Stimulated activated naive B cell treated with anti-CD40 and anti-IgM and Interleukin-4, amounts not matched to agents 10 μg/mL and 1 μg/mL and 100 μg/mL, for 72 hours (primary cell): ENCODE measurements at regions not wholly inside any gene's neighbourhood (a gene's known extent, or its start where the extent isn't known, plus 50 kb on each side); places are given as distances from the start of the nearest gene placed in this dataset.

Experiments
- ATAC-seq, 2 donors: fragments of 150-1000 bp; cut with Tn5 transposase; replicated peaks; 2 replicates each; pipeline ENCODE4 v1.10.0; 2021; ENCODE audit warnings: moderate library complexity in 1 of 2
- DNase-seq: peaks from one replicate; pipeline ENCODE4 v3.0.0; 2021
- H3K27ac Mint-ChIP-seq: one replicate; pipeline ENCODE4 v1.8.0; 2022; ENCODE audit warnings: mild to moderate bottlenecking, mixed read lengths
- H3K27me3 Mint-ChIP-seq, 2 donors: one replicate each; pipeline ENCODE4 v1.8.0; 2022; ENCODE audit warnings: mixed read lengths in 2 of 2
- H3K36me3 Mint-ChIP-seq, 2 donors: one replicate each; pipeline ENCODE4 v1.8.0; 2022; ENCODE audit warnings: mixed read lengths in 2 of 2, mild to moderate bottlenecking in 1 of 2
- H3K4me1 Mint-ChIP-seq, 2 donors: one replicate each; pipeline ENCODE4 v1.8.0; 2022; ENCODE audit warnings: mixed read lengths in 2 of 2, mild to moderate bottlenecking in 1 of 2
- H3K4me3 Mint-ChIP-seq, 2 donors: one replicate each; pipeline ENCODE4 v1.8.0; 2022; ENCODE audit warnings: mild to moderate bottlenecking in 2 of 2, mixed read lengths in 2 of 2, moderate library complexity in 1 of 2
- H3K9me3 Mint-ChIP-seq, 2 donors: one replicate each; pipeline ENCODE4 v1.8.0; 2022; ENCODE audit warnings: mixed read lengths in 2 of 2, mild to moderate bottlenecking in 1 of 2

DNA sequence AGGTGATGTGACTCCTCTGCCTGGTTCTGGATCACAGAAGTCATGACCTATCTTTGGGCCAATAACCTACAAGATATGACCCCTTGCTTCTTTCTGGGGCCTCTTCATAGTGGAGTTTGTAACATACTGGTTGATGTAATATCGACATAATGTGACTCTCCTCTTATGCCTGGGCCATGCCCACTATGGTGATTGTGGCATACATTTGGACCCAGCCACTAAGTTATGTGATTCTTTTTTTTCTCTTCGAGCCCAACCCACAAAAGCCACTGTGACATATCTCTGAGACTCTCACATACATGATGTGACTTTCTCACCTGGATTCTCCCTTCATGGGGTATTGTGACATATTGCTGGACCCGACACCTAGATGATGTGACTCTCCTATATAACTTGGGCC lies 319.8 kb downstream of the RPS4Y2 start:
- Mint-ChIP-seq H3K27ac (no peak overlapping the region), H3K9me3 (no peaks in the 10 kb centered on the region), H3K4me1 (peaks cover 0 to 1% of the 10 kb centered on the region in 2 donors), H3K4me3 (no peak overlapping the region), H3K36me3 (no peaks in the 10 kb centered on the region), H3K27me3 (no peaks in the 10 kb centered on the region)
- DNase-seq, result no peak
- no peak for ATAC-seq

GRCh38 chrY:21079670-21080069 lies 323.8 kb downstream of the RPS4Y2 start:
- Mint-ChIP-seq H3K27me3 (no peaks in the 10 kb centered on the region), H3K4me3 (no peak overlapping the region), H3K27ac (no peak overlapping the region), H3K9me3 (no peaks in the 10 kb centered on the region), H3K36me3 (no peaks in the 10 kb centered on the region), H3K4me1 (no peaks in the 10 kb centered on the region)
- no peak for DNase-seq
- ATAC-seq, result no peak

DNA sequence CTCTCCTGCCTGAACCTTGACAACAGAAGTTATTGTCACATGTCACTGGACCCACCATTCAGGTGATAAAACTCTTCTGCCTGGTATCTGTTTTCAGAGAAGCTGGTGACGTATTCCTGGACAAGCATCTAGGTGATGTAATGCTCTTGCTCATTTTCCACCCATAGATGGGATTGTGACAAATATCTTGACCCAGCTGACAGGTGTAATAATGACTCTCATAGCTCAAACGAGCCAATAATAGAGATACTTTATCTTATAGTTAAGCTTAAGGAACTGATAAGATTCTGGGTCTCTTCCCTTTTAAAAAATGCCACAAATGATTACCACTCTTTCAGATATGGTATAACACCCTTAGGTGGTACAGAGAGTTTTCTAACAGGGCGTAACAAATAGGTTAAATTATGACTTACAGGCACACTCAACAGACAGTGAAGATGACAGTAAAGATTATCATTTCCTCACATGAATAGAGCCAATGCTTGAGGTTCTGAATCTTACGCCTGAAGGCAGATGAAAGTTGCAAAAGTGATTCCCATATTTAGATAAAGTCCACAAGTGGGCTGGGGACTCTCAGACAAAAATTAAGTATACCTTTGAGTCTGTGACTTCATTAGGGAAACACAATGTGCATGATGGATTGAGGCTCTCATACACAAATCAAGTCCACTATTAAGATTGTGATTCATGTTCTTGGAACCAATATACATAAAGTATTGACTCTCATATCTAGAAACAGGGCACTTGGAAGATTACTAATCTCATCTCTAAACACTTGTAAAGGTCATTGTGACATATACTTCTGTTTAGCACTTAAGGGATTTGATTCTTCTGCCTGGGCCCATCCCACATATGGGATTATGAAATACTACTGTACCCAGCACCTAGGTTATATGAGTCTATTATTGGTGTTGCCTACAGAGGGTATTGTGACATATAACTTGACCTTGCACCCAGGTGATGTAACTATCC lies 326.0 kb downstream of the RPS4Y2 start:
- no peaks in the 10 kb centered on the region for H3K4me1 Mint-ChIP-seq
- no peaks in the 10 kb centered on the region for H3K36me3 Mint-ChIP-seq
- no peak overlapping the region for H3K4me3 Mint-ChIP-seq
- DNase-seq (no peak), ATAC-seq (no peak)
- peaks cover 0 to 2% of the 10 kb centered on the region in 2 donors for H3K9me3 Mint-ChIP-seq
- H3K27me3 Mint-ChIP-seq, result no peaks in the 10 kb centered on the region
- no peak overlapping the region for H3K27ac Mint-ChIP-seq

- Mint-ChIP-seq H3K4me1 (no peaks in the 10 kb centered on the region), H3K9me3 (peaks cover 0 to 4% of the 10 kb centered on the region in 2 donors), H3K4me3 (no peak overlapping the region), H3K27me3 (no peaks in the 10 kb centered on the region), H3K27ac (no peak overlapping the region), H3K36me3 (no peaks in the 10 kb centered on the region)
- DNase-seq (no peak), ATAC-seq (no peak)
Measured at GRCh38 chrY:21082639-21083038, 326.7 kb downstream of the RPS4Y2 start.

DNA sequence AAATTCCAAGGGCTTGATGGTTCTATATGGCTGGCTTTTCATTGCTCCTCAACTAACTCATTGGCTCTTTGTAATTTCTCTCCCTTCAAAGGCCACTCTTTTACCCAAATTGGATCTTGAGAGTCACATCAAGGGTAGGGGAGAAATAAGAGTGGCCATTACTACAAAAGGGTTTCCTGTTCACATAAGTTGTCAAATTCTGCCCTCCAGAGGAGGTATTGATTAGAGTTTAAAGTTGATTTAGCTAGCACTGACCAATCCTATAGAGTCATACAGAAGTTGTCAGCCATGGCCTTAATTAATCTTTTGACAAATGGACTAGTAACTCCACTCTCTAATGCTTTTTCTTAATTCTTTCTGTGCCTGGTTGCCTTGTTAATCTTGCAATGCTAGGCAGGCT lies 336.0 kb downstream of the RPS4Y2 start:
- H3K4me3 Mint-ChIP-seq, result no peak overlapping the region
- no peaks in the 10 kb centered on the region for H3K27me3 Mint-ChIP-seq
- no peak overlapping the region for H3K27ac Mint-ChIP-seq
- H3K36me3 Mint-ChIP-seq, result no peaks in the 10 kb centered on the region
- H3K9me3 Mint-ChIP-seq, result peaks cover 0 to 2% of the 10 kb centered on the region in 2 donors
- DNase-seq, result no peak
- no peaks in the 10 kb centered on the region for H3K4me1 Mint-ChIP-seq
- peak in 1 of 2 donors; percentile 65 for ATAC-seq

DNA sequence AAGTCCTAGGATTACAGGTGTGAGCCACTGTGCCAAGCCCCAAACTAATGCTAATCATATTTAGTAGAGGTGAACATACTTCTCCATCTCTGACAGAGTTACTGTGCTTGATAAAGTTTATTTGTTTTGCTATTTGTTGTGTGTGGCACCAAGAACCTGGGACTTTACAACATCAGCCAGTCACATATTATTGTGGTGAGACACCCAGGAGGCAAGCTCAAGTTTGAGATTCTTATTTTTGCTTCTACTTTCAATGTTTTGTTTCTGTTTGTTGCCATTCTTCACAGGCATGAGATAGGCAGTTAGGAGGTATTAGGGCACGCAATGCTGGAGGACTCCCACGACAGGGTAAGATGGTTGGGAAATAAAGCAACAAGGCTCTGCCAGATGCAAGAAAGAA lies 346.6 kb downstream of the RPS4Y2 start:
- Mint-ChIP-seq H3K4me3 (no peak overlapping the region), H3K27me3 (no peaks in the 10 kb centered on the region), H3K9me3 (no peaks in the 10 kb centered on the region), H3K36me3 (peaks cover 0 to 1% of the 10 kb centered on the region in 2 donors), H3K27ac (no peak overlapping the region), H3K4me1 (peaks cover 0 to 7% of the 10 kb centered on the region in 2 donors)
- DNase-seq (no peak), ATAC-seq (no peak)

- no peak for DNase-seq
- Mint-ChIP-seq H3K4me1 (peaks cover 0 to 7% of the 10 kb centered on the region in 2 donors), H3K27ac (no peak overlapping the region), H3K9me3 (no peaks in the 10 kb centered on the region), H3K4me3 (no peak overlapping the region), H3K27me3 (no peaks in the 10 kb centered on the region), H3K36me3 (peaks cover 0 to 1% of the 10 kb centered on the region in 2 donors)
- ATAC-seq, result no peak
Measured at GRCh38 chrY:21103885-21104284, 348.0 kb downstream of the RPS4Y2 start.

DNA sequence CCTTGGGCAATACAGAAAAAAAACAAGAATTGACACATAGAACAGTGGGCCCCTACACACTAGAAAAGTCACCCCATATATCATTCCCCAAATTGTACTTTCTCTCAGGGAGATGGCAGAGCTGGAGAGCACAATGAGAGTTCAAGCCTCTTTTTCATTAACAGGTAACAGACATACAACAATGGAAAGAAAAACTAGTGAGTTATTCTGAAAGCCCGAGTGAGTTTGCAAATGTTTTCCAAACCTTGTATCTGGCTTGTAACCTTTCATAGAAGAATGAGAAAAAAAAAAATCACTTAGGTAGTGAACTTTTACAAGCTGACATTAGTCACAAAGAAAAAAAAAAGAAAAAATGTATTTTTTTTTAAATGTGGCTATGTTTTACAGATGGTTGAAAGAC lies 349.6 kb downstream of the RPS4Y2 start:
- no peak for ATAC-seq

GRCh38 chrY:21111313-21111712 lies 355.4 kb downstream of the RPS4Y2 start:
- Mint-ChIP-seq H3K27ac (no peak overlapping the region), H3K27me3 (no peaks in the 10 kb centered on the region), H3K4me1 (peaks cover 0 to 6% of the 10 kb centered on the region in 2 donors), H3K4me3 (no peak overlapping the region), H3K36me3 (no peaks in the 10 kb centered on the region), H3K9me3 (peaks cover 0 to 5% of the 10 kb centered on the region in 2 donors)
- no peak for ATAC-seq
- no peak for DNase-seq

More for the DNA sequence above, 349.6 kb downstream of the RPS4Y2 start:
- DNase-seq, result no peak
- Mint-ChIP-seq H3K4me1 (peaks cover 0 to 12% of the 10 kb centered on the region in 2 donors), H3K9me3 (no peaks in the 10 kb centered on the region), H3K36me3 (peaks cover 0 to 1% of the 10 kb centered on the region in 2 donors), H3K27me3 (no peaks in the 10 kb centered on the region), H3K27ac (no peak overlapping the region), H3K4me3 (no peak overlapping the region)

- Mint-ChIP-seq H3K27me3 (no peaks in the 10 kb centered on the region), H3K9me3 (peaks cover 0 to 4% of the 10 kb centered on the region in 2 donors), H3K4me1 (peaks cover 0 to 7% of the 10 kb centered on the region in 2 donors), H3K36me3 (no peaks in the 10 kb centered on the region), H3K4me3 (no peak overlapping the region), H3K27ac (no peak overlapping the region)
- DNase-seq (no peak), ATAC-seq (peak in 1 of 2 donors; percentile 71)
Measured at GRCh38 chrY:21121065-21121464, 365.2 kb downstream of the RPS4Y2 start.

GRCh38 chrY:21135591-21135990 lies 375.5 kb upstream of the RBMY1B start:
- H3K27me3 Mint-ChIP-seq, result no peaks in the 10 kb centered on the region

DNA sequence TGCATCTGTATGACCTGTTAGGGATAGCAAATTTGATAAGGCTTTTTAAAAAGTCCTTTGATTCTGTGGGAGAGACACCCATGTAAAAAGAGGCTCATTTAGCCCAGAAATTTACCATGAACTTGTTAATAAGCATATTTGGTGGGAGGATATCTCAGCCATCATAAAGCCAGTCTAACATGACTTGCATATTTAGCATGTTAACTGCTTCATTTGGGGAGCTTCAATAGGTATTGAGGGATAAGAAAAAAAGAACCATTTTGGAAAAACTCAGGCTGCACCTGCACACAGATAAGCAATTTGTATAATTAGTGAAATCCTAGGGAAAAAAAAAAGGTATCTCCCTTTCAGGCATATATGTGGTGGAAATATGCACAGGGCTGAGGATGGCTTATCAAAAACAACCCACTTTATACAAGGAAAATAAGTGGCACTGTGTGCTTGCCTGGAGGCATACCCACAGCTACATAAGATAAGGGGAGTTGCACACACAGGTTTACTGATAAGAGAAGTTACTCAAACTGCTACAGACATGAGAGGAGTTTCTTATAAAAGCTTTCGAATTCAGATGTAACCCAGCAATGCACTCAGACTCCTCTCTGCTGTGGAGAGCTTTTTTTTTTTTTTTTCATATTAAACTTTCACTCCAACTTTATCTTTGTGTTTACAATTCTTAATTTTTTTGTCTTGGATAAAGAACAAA lies 372.9 kb upstream of the RBMY1B start:
- Mint-ChIP-seq H3K4me3 (no peak overlapping the region), H3K27ac (no peak overlapping the region), H3K9me3 (no peaks in the 10 kb centered on the region), H3K36me3 (peaks cover 0 to 1% of the 10 kb centered on the region in 2 donors), H3K27me3 (no peaks in the 10 kb centered on the region), H3K4me1 (peaks cover 0 to 5% of the 10 kb centered on the region in 2 donors)
- DNase-seq (no peak), ATAC-seq (no peak)

More at GRCh38 chrY:21135591-21135990, 375.5 kb upstream of the RBMY1B start:
- Mint-ChIP-seq H3K4me1 (peaks cover 0 to 5% of the 10 kb centered on the region in 2 donors), H3K27ac (no peak overlapping the region), H3K4me3 (no peak overlapping the region), H3K36me3 (peaks cover 0 to 1% of the 10 kb centered on the region in 2 donors), H3K9me3 (no peaks in the 10 kb centered on the region)
- no peak for DNase-seq
- ATAC-seq, result no peak

GRCh38 chrY:21146331-21146730 lies 364.8 kb upstream of the RBMY1B start:
- Mint-ChIP-seq H3K4me3 (no peak overlapping the region), H3K36me3 (no peaks in the 10 kb centered on the region), H3K27ac (no peak overlapping the region), H3K9me3 (no peaks in the 10 kb centered on the region), H3K4me1 (peaks cover 0 to 9% of the 10 kb centered on the region in 2 donors), H3K27me3 (no peaks in the 10 kb centered on the region)
- ATAC-seq (no peak), DNase-seq (no peak)

DNA sequence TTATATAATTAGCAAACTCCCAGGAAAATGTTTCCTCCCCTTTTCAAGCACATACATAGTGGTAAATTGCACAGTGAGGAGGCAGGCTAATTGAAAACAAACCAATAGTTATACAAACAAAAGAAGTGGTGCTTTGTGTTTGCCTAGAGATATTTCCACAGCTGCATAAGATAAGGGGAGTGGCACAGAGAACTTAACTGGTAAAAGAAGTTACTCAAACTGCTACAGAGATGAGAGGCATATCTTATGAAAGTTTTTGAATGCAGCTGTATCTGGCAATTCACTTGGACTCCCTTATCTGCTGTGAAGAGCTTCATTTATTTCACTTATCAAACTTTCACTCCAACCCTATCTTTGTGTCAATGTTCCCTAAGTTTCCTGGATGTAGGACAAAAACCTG lies 361.2 kb upstream of the RBMY1B start:
- Mint-ChIP-seq H3K4me3 (no peak overlapping the region), H3K27me3 (no peaks in the 10 kb centered on the region), H3K36me3 (no peaks in the 10 kb centered on the region), H3K4me1 (peaks cover 0 to 9% of the 10 kb centered on the region in 2 donors), H3K9me3 (no peaks in the 10 kb centered on the region), H3K27ac (no peak overlapping the region)
- DNase-seq (no peak), ATAC-seq (no peak)
